HG03432 (cell line): ENCODE measurements at regions not wholly inside any gene's neighbourhood (a gene's known extent, or its start where the extent isn't known, plus 50 kb on each side); places are given as distances from the start of the nearest gene placed in this dataset.
"Not testable (repeated sequence)": the region's sequence is repeated elsewhere in the genome, so short reads cannot be mapped to it uniquely, and the experiment has no call there.

Experiments
- ATAC-seq: cut with Tn5 transposase; IDR thresholded peaks from one replicate; pipeline ENCODE4 v1.9.1; 2021; ENCODE audit warnings: mild to moderate bottlenecking, moderate library complexity; ENCODE audit not compliant: unreplicated experiment

GRCh38 chr9:126056312-126057021 is 270.2 kb upstream of the MVB12B start:
- no peak for ATAC-seq

DNA sequence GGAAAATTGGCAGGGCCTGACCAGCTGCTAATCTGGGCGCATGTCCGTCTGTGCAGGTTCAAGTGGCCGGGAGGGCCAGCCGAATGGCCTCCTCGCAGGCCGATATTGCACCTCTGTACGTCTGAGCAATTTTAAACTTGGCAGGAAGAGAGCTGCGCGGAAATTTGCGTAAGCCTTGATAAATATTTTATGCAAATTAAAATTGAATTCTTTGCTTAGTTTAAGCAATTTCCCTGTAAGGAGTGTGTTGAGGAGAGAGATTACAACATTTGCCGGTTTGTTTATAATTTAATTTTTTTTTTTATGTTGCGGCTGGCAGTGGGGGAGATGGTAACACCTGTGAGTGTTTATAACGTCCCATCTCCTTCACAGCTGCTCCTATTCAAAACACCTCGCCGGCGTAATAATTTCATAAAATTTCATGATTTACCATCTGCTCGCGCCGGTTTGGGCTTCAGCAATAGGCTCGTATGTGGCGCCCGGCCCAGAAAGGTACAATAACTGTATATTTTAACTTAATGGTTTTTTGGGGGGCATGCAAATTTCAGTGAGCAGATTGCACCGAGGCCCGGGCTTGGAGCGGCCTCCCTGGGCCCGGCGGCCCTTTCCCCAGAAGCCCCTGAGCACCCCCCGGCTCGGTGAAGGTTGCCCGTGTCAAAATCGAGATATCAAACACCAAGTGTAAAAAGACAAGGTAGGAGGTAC is 269.4 kb upstream of the MVB12B start:
- no peak for ATAC-seq

DNA sequence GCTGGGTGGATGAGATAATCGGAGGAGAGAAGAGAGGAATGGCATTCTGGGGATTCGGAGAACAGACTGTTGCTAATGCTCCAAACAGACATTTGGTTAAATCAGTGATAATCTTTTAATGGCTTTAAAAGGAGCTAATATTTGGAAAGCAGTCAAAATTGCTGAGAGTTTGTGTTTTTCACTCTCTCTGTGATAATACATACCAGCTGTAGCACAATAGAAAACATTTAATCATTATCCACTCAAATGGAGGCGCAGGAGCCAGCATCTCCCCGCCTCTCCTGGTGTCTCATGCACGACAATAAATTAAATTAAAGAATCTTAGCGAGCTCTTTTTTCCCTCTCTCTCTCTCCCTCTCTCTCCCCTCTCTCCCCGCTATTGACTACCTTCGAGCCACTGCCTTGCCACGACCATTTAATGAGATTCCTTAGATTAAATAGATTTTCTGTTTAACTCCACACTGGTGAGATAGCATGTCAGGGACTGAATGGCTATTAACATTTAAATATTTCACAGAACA is 268.6 kb upstream of the MVB12B start:
- no peak for ATAC-seq

DNA sequence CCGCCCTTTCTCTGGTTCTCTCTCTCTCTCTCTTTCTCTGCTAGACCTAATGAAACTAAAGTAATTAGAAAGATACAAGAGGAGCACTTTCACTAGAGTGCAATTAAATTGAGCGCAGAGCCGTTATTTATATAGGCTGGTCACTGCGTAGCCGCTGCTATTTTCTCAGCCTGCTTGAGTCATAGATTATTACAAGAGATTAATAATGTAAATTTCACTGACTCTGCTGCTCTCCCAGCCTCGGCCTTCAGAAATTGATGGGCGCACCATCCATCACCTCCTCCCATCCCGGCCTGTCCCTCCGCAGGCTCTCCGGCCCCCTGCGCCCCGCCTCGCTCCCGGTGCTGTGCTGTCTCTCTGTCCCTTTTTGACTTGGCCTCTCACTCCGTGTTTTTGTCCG is 268.0 kb upstream of the MVB12B start:
- no peak for ATAC-seq

DNA sequence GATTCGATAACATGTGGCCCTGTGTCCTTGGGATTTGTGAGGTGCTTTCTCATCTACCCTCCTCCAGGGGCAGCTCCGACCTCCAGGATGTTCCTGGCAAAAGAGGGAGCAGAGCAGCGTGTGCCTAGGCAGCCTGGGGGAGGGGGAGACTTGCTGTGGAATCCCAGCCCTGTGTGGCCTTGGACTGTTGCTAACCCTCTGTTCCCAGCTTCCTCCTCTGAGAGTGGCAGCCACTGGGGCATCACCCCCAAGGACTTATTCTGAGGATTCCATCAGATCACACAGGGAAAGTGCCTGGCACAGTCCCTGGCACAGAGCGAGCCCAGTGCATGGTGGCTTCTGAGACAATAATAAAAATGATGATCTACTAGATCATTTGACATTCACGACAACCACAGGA is 265.1 kb upstream of the MVB12B start:
- no peak for ATAC-seq

GRCh38 chr9:126062158-126062886 is 264.3 kb upstream of the MVB12B start:
- ATAC-seq, result no peak

DNA sequence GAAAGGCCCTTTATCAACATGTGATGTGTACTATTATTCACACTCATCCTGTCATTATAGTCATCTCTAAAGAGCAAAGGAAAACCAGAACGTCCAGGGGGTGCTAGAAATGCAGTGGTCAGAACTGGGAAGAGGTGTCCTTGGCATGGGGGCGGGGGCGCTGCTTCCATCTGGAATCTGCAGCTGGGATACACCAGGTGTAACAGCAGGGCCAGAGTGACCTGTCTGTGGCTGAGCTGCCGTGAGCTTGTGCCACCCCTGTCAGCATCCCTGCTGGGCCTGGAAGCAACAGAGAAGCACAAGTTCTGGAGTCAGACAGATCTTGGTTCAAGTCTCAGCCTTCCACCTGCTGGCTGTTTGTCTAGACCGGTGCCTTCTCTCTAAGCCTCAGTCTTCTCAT is 263.3 kb upstream of the MVB12B start:
- no peak for ATAC-seq

- no peak for ATAC-seq
Measured at GRCh38 chr9:126066131-126066530, 260.5 kb upstream of the MVB12B start.

DNA sequence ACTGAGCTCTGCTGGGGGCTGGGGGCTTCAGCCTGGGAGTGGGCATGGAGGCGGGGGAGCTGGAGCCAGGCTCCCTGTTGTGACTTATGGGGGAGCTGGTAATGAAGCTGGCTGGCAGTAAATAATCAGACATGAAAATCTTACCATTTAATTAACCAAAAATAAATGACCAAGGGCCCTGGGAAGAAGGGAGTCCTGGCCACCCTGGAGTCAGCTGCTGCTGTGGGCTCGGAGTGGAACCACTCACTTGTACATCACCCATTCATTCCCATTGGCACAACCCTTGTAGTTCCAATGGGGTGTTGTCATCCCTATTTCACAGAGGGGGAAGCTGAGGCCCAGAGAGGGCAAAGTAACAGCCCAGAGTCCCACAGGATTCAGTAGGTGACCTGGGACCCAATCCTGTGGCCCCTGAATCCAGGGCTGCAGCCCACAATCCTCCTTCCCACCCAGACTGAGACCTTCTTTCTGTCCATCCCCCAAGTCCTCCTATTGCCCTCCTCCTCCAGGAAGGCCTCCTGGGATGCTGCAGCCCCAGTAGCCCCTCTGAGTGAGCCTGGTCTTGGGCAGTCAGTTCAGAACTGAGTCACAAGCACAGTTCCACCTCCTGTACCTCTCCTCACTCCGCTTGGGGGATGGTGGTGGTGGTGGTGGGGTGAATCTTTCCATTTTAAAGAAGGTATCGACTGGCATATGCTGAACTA is 259.4 kb upstream of the MVB12B start:
- ATAC-seq, result no peak

GRCh38 chr9:126068534-126069230 is 257.9 kb upstream of the MVB12B start:
- ATAC-seq, result no peak

DNA sequence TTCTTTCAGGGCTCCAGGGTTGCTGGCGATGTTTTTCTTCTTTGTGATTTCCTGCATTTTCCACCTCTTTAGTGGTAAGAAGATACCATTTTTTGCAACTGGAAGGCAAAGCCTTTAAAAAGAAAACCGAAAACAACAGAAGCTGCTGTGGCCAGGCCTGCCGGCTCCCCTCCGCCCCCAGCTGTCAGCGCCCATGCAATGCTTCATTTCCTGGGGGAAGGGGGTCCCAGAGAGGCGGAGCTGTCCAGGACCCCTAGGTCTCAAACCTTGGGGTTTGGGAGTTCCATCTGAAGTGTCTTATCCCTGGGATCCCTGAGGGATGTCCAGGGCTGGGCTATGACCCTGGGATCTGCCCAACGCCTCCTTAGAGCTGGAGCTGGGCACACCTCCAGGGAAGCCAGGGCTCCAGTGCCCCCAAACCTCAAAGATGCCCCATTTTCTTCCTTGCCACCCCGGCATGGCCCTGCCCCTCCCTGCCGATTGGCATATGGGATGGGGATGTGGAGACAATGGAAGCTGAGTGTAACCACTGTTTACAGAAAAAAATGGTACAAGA is 257.2 kb upstream of the MVB12B start:
- ATAC-seq, result no peak

DNA sequence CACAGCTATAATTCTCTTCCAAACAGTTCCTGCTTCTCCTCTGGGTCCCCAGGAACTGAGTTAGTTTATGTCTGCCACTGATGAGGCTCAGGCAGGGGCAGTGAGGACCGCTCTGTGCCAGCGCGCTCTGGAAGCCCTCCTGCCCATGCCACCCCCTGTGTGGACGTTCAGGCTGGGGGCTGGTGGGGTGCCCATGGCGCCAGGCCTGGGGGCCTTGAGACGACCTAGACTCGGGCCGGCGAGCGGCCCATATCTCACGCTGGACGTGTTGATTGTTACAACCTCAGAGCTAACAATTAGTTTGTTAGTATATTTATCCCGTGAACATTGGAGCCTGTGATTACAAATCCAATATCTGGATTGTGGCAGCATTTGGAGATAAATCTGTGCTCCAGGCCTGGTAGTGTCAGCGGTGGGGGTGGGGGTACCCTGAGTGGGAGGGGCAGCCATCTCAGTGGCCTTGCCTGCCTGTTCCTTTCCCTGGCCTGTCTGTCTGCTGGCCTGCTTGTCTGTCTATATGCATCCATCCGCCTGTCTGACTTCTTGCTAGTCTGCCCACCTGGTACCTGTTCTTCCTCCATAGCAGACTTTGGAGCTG is 256.5 kb upstream of the MVB12B start:
- ATAC-seq, result no peak

GRCh38 chr9:126071076-126071750 is 255.4 kb upstream of the MVB12B start:
- no peak for ATAC-seq

DNA sequence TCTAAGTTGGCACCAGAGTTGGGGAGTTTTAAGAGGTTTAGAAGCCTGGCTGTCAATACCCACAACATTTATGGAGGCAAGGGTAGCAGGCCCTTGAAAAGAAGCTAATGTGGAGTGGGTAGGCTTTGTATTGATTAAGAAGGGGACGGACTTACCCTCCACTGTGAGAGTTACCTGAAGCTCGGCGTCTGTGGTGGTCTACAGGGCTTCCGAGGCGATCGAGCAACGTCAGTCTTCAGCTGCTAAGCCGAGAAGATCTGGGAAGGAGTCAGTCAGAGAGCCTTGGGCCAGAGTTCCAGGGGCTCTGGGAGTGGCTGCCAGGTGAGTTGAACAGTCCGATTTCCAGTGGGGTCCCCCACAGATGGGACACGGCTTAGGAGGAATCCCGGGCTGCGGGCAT is 249.0 kb upstream of the MVB12B start:
- not testable (repeated sequence) for ATAC-seq

- ATAC-seq, result no peak
Measured at GRCh38 chr9:126080641-126081040, 246.0 kb upstream of the MVB12B start.

DNA sequence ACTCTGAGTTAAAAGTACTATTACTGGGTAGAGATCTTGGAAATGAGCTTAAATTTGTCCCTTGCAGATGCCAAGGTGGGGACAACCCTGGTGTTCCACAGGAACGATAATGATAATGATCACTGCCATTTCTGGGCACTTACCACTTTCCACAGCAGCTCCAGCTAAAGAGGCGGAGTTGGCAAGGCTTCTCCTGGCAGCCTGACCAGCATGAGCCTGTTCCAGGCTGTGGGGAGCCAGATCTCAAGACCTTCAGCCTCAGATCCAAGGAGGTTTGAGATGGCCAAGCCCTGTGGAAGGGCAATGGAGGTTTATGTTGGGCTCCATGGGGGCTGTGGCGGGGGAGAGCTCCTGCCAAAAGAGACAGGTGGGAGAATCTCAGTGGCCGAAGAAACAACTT is 244.9 kb upstream of the MVB12B start:
- no peak for ATAC-seq

DNA sequence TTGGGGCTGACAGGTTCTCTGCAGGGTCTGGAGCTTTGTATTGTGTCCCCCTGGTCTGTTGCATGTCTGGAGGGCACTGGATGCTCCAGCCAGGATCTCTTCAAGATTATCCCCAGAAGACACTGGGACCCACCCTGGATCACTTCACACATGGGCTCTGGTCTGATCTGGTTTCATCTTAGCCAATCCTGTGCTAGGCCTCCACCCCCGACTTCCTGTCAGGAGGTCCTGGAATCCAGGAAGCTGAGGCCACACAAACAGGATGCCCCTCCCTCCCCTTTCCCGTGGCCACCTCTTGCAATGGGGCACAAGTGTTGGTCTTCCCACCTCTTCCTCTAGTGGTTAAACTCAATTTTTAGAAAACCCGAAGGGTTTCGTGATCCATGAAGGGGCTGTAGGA is 242.6 kb upstream of the MVB12B start:
- no peak for ATAC-seq

GRCh38 chr9:126084696-126085095 is 241.9 kb upstream of the MVB12B start:
- no peak for ATAC-seq

DNA sequence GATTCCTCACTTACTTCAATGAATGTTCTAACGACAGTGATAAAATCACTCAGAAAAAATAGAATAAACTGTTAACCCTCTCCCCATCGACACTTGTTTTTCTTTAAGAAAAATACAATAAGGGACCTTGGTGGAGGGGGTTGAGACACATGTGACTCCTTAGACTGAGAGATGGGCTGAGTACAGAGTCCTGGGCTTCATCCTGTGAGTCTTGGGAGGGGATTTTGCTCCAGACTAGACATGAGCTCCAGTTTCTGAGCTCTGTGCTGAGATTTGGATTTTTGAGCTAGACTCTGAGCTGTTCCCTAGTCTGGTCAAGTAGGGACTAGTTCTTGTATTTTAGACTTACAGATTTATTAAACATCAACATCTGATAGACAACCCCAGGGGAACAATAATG is 241.5 kb upstream of the MVB12B start:
- ATAC-seq, result no peak
